MG63 (cell line): ENCODE measurements at regions not wholly inside any gene's neighbourhood (a gene's known extent, or its start where the extent isn't known, plus 50 kb on each side); places are given as distances from the start of the nearest gene placed in this dataset.
A peak's percentile ranks its signal among the peaks of the same experiment; 100 is the strongest.
"Not testable (repeated sequence)": the region's sequence is repeated elsewhere in the genome, so short reads cannot be mapped to it uniquely, and the experiment has no call there.

ENCODE experiments used
- DNase-seq: peaks from one replicate; pipeline ENCODE4 v3.0.0-alpha.2; 2020
- H3K27me3 ChIP-seq: fragments of 250-450 bp; sonication (Bioruptor Pico); 2 replicates; pipeline ENCODE4 v1.5.1; 2020; ENCODE audit warnings: mild to moderate bottlenecking, moderate library complexity
- H3K36me3 ChIP-seq: fragments of 250-450 bp; sonication (Bioruptor Pico); 2 replicates; pipeline ENCODE4 v1.5.1; 2020; ENCODE audit warnings: mild to moderate bottlenecking, moderate library complexity
- H3K4me3 ChIP-seq: fragments of 250-450 bp; sonication (Bioruptor Pico); 2 replicates; pipeline ENCODE4 v1.5.1; 2020; ENCODE audit warnings: mild to moderate bottlenecking, moderate library complexity
- H3K9me3 ChIP-seq: fragments of 250-450 bp; sonication (Bioruptor Pico); 2 replicates; pipeline ENCODE4 v1.5.1; 2020; ENCODE audit warnings: mild to moderate bottlenecking, moderate library complexity

DNA sequence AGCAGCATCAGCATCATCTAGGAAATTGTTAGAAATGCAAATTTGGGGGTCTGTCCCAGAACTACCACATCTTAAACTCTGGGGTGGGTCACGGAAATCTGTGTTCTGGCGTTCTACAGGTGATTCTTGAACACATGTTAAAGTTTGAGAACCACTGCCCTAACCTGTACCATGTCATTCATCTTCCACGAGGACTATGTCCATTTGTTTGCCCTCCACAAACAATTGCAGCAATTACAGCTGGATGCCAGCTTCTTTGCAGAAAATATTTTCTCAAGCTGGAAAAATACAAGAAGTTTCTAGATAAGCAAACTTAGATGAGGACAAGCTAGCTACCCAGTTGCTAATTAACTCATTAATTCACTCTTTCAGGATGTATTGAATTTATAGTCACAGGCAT is 54.1 kb downstream of the MAFB start:
- H3K4me3 ChIP-seq = no peak overlapping the region
- no peaks in the 10 kb centered on the region for H3K36me3 ChIP-seq
- DNase-seq = no peak
- no peaks in the 10 kb centered on the region for H3K9me3 ChIP-seq
- H3K27me3 ChIP-seq = no peaks in the 10 kb centered on the region

DNA sequence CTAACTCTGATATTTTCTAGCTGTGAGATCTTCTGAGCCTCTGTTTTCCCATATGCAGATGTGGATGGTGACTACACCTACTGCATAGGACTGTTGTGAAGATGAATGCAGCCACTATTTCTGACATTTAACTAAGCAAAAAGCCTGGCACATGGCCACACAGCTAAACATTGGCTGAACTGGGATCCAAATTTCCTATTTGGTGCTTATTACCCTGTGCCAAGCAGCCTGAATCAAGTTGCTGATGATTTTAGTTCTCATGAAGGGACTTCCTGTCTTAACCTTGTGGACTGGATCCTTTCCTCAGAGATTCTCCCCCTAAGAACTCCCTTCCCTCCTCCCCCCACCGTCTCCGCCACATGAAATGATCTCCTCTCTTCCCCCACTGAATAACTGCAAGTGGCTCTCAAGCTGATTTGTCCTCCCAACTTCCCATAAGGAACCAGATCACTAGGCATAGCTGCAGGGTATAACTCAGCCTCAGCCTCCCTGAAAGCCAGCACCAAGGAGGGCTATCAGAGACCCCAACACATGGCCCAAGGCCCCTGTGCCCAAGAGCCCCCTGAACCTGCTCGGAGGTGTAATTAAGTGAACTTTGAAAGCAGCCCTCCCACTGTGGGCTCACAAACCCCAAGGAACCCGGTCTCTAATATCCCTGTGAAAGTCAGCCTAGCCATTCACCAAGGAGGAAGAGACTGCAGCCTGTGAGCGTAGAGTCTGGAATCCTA is 55.7 kb downstream of the MAFB start:
- Histone ChIP-seq H3K36me3 (no peaks in the 10 kb centered on the region), H3K27me3 (no peaks in the 10 kb centered on the region), H3K4me3 (no peak overlapping the region), H3K9me3 (no peaks in the 10 kb centered on the region)
- DNase-seq = no peak

DNA sequence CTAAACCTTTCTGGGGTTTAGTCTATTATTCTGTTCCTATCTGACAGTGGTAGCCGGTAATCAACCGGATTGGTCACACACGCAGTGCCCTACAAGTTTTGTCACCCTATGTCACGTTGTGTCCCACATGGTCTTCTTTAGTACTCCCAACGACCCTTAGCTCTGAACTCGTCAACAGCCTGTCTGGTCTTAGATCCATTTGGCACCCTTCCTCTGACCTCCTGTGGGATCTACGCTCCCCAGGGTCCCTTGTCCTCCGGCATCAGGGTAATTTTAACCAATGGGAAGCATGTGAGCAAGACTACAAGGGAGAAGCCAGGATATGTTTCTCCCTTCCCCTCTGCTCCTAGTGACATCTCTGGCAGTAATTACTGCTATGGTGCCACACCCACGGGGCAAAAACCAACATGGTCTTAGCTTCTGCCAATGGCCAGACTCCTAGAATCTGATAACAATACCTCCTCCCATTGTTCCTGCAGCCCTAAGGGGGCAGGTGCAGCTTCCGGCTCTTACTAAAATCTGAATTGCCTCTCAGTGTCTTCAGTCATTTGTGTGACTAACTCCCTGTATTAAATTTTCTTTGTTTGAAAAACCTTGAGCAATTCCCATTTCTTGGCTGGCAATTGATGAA is 56.6 kb downstream of the MAFB start:
- no peaks in the 10 kb centered on the region for H3K9me3 ChIP-seq
- H3K27me3 ChIP-seq = no peaks in the 10 kb centered on the region
- H3K36me3 ChIP-seq = no peaks in the 10 kb centered on the region
- H3K4me3 ChIP-seq = no peak overlapping the region
- DNase-seq = no peak

DNA sequence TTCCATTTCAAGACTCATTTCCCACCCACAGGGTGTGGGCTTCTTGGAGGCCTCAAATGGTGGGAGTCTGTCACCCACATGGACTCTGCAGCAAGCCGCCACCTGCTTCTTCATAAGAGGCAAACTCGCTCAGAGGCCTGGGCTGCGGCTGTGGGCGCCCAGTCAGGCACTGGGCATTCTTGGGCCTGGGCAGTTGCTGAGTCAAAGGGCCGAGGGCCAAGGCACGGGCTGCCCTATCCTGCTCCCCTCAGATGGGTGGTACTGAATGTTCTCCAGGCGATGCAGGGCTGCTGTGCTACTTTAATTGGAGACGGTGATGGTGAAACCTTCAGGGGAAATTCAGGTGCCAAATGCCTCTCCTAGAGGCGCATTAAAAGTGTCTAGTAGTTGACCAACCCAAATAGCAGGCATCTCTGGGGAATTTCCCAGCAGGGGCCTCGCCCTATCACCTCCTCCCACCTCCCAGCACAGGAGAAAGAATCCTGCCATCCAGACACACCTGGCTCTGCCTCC is 57.9 kb downstream of the MAFB start:
- Histone ChIP-seq H3K9me3 (no peaks in the 10 kb centered on the region), H3K4me3 (no peak overlapping the region), H3K36me3 (no peaks in the 10 kb centered on the region), H3K27me3 (no peaks in the 10 kb centered on the region)
- DNase-seq = no peak

DNA sequence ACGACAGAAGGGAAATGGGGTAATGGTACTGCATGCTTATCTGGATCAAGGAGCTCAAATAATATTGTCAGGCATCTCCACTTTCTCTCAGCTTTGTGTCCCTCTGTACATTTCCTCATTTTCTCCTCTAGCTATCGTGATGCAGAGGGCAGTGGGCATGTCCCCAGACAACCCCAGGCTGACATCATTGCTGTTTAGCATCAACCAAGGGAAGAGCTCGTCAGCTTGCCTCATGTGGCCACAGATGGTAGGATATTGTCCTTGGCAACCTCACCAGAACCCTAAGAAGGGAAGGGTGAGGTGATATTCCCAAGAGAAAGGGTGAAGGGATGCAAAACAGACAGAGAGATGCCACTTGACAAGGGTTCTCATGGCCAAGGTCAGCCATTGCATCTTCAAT is 58.3 kb downstream of the MAFB start:
- DNase-seq = no peak
- H3K36me3 ChIP-seq = no peaks in the 10 kb centered on the region
- no peaks in the 10 kb centered on the region for H3K9me3 ChIP-seq
- H3K27me3 ChIP-seq = no peaks in the 10 kb centered on the region
- H3K4me3 ChIP-seq = no peak overlapping the region

DNA sequence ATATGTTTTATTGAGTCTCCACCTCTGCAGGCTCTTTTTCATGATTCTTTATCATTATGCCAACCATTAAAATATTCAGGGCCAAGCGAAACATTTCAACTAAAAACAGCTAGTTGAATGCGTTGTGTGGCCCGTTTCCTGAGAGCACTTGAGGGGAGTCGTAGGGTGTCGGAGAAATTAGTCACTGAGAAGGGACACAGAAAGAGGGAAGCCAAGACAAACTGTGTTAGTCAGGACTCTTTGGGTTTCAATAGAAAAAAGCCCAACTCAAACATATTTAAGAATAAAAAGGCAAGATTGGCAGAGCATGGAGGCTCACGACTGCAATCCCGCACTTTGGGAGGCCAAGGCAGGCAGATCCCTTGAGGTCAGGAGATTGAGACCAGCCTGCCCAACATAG is 58.9 kb downstream of the MAFB start:
- Histone ChIP-seq H3K4me3 (no peak overlapping the region), H3K9me3 (no peaks in the 10 kb centered on the region), H3K36me3 (no peaks in the 10 kb centered on the region), H3K27me3 (no peaks in the 10 kb centered on the region)
- no peak for DNase-seq

DNA sequence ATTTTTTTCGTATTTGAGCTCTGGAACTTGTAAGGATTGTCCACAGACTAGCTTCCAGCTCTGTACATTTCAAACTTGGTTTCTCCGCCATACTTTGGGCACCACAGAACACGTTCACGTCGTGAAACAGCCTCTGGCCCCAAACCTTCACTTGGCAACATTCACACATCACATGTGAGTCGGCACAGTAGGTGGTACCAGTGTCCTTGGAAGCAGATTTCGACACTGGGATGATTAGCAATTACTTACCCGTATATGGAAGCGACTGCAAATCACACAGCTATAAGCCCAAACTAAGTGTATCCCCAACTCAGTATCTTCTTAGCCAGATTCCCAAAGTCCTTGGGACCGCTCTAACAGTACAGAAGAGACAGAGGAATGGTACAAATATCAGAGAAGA is 60.2 kb downstream of the MAFB start:
- DNase-seq = no peak
- H3K27me3 ChIP-seq = no peaks in the 10 kb centered on the region
- H3K4me3 ChIP-seq = no peak overlapping the region
- H3K9me3 ChIP-seq = no peaks in the 10 kb centered on the region
- H3K36me3 ChIP-seq = no peaks in the 10 kb centered on the region

DNA sequence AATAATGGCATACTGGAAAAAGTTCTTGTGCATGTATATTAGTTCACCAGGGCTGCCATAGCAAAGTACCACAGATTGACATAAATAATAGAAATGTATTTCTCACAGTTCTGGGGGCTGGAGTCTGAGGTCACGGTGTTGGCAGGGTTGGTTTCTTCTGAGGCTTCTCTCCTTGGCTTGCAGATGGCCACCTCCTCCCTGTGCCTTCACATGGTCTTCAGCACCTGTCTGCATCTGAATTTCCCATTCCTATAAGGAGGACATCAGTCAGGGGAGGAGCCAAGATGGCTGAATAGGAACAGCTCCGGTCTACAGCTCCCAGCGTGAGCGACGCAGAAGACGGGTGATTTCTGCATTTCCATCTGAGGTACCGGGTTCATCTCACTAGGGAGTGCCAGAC is 70.0 kb downstream of the MAFB start:
- not testable (repeated sequence) for DNase-seq, H3K27me3 ChIP-seq, H3K9me3 ChIP-seq, H3K36me3 ChIP-seq
- H3K4me3 ChIP-seq = peak overlapping the region; percentile 21; the same call in 1 of the 2 replicates

DNA sequence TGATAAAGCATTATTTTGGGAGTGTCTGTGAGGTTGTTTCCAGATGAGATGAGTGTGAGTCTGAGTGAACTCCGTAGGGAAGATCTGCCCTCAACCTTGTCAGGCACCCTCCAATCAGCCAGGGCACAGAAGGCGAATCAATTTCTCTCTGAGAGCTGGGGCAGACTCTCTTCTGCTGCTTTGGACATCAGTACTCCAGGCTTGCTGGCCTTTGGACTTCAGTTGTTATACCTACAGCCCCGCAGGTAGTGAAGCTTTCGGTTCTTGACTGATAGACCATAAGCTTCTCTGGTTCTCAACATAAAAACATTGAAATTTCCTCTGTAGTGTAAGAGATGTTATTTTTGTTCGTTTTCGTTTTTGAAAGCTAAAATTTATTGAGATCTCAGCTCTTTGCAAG is 71.4 kb downstream of the MAFB start:
- no peak overlapping the region for H3K4me3 ChIP-seq
- no peaks in the 10 kb centered on the region for H3K9me3 ChIP-seq
- no peaks in the 10 kb centered on the region for H3K36me3 ChIP-seq
- DNase-seq = no peak
- H3K27me3 ChIP-seq = peaks cover 5% of the 10 kb centered on the region

DNA sequence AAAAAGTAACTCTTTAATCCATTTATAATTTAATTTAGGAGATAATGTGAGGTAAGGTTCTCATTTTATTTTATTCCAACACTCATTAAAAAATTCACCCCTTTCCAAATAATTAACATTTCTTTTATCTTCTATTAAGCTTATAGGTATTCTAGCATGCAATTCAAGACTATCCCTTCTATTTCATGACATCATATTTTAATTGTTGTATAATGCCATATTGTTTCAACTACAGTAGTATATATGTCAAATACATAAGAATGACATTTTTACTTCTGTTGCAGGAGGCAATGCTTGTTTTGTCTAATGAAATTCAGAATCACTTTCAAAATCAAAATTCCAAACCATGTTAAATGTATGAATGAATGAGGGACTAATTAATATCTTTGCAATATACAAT is 76.2 kb downstream of the MAFB start:
- H3K27me3 ChIP-seq = peaks cover 3% of the 10 kb centered on the region
- no peak overlapping the region for H3K4me3 ChIP-seq
- H3K9me3 ChIP-seq = no peaks in the 10 kb centered on the region
- DNase-seq = no peak
- no peaks in the 10 kb centered on the region for H3K36me3 ChIP-seq

DNA sequence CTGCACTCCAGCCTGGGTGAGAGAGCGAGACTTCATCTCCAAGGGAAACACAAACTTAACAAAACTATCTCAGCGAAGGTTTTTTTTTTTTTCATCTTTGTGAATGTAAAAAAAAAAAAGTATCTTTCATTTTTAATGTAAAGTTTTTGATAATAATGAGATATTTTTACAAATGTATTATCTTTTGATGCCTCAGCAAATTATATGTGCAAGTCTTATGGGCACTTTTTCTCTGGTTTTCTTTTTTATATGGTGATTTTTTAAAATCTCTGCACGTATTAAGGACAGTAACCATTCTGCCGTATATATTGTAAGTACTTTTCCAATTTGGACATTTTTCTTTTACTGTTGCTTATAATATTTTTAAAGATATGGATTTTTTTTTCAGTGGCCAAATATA is 76.8 kb downstream of the MAFB start:
- Histone ChIP-seq H3K36me3 (no peaks in the 10 kb centered on the region), H3K27me3 (peaks cover 3% of the 10 kb centered on the region), H3K9me3 (no peaks in the 10 kb centered on the region), H3K4me3 (no peak overlapping the region)
- no peak for DNase-seq

DNA sequence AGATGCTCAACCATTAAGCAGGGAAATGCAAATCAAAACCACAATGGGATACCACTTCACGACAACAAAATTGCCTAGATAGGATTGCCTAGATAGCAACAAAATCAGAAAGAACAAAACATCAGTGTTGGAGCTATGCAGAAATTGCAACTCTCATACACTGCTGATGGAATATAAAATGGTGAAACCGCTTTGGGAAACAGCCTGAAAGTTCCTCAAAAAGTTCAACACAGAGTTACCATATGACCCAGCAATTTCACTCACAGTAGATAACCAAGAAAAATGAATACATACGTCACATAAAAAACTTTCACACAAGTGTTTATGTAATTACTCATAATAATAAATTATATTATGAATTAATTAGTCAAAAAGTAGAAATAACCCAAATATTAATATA is 78.3 kb downstream of the MAFB start:
- Histone ChIP-seq H3K36me3 (no peaks in the 10 kb centered on the region), H3K9me3 (no peaks in the 10 kb centered on the region), H3K4me3 (no peak overlapping the region), H3K27me3 (peaks cover 3% of the 10 kb centered on the region; the same call in 1 of the 2 replicates)
- no peak for DNase-seq

DNA sequence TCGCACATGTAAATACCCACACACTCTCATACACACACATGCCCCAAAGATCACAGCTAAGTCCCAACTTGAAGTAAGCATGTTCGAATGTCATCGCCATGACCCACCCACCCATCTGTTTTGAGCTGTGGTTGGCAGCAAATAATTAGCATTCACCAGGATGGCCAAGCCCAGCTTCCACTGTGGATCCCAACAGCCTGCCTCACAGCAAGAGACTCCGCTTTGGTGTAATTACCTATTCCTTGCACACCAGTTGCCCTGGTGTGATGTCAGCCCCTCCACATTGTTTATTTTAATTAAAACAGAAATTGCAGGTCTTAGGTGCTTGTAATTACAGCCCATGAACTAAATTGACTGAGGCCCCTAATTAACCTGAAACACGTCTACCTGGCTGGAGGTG is 81.1 kb downstream of the MAFB start:
- Histone ChIP-seq H3K4me3 (no peak overlapping the region), H3K36me3 (no peaks in the 10 kb centered on the region), H3K9me3 (no peaks in the 10 kb centered on the region), H3K27me3 (no peaks in the 10 kb centered on the region)
- DNase-seq = no peak

DNA sequence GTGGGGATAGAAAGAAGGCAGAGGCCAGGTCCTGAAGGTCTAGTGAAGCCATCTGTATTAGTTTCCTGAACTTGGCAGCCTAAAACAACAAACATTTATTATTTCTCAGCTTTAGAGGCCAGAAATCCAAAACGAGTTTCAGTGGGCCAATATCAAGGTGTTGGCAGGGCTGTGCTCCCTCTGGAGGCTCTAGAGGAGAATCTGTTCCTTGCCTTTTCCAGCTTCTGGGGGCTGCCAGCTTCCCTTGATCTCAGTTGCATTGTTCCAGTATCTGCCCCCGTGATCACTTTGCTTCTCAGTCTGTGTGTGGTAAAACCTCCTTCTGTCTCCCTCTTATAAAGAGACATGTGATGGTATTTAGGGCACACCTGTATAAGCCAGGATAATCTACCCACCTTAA is 82.4 kb downstream of the MAFB start:
- no peak overlapping the region for H3K4me3 ChIP-seq
- no peak for DNase-seq

DNA sequence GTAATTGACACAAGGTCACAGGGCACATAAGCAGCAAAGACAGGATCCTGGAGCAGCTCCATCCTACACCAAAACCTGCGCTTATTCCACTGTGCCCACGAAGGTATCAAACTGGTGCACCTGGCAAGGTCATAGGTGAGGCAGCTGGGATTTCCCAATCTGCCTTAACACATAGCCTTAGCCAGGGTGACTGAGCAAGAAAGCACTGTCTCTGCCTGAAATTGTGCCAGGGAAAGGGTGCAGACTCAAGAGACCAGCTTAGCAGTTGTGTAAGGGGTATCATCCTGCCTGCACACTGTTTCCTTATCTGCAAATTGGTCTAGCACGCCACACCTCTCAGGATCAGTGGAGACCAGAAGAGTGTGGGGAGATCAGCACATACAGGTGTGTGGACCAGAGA is 82.8 kb downstream of the MAFB start:
- Histone ChIP-seq H3K36me3 (no peaks in the 10 kb centered on the region), H3K4me3 (no peak overlapping the region), H3K27me3 (no peaks in the 10 kb centered on the region), H3K9me3 (no peaks in the 10 kb centered on the region)
- no peak for DNase-seq

More for the DNA sequence above, 82.4 kb downstream of the MAFB start:
- Histone ChIP-seq H3K9me3 (no peaks in the 10 kb centered on the region), H3K27me3 (no peaks in the 10 kb centered on the region), H3K36me3 (no peaks in the 10 kb centered on the region)

DNA sequence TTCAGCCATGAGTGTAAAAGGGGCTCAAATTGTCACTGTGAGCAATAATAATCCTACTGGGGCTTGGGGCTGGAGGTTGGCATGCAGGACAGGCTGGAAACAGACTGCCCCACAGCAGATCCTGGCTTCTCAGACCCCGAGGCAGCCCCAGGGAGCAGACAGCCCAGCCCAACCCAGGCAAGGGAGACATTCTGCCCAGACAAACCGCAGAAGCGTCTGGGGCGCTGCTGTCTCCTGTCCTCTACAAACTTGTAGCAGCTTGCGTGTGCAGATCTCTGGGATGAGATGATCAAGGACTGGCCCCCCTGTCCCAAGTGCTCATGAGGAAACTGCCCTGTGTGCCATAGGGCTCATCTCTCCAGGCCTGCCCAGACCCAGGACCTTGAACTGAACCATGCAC is 84.6 kb downstream of the MAFB start:
- no peak for DNase-seq
- H3K4me3 ChIP-seq = no peak overlapping the region
- H3K27me3 ChIP-seq = no peaks in the 10 kb centered on the region
- H3K36me3 ChIP-seq = no peaks in the 10 kb centered on the region
- H3K9me3 ChIP-seq = peaks cover 2% of the 10 kb centered on the region; the same call in 1 of the 2 replicates

DNA sequence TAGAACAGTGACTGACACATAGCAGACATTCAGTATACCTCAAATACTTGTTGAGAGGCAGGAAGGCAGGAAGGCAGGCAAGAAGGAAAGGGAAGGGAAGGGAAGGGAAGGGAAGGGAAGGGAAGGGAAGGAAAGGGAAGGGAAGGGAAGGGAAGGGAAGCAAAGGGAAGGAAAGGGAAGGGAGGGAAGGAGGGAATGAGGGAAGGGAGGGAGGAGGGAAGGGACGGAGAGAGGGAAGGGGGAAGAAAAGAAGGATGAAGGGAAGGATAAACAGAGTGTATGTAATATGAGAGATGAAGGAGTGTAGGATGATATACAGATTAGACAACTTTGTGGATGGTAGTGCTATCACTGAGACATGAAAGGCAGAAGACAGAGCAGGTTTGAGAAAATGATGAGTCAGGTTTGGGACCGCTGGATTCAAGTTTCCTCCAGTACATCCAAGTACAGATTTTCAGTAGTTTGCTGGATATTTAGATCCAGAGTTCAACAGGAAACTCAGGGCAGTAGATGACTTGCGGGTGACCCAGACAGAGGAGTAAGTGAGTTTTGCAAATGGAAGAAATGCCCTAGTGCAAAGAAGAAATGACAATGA is 85.9 kb downstream of the MAFB start:
- no peaks in the 10 kb centered on the region for H3K36me3 ChIP-seq
- no peaks in the 10 kb centered on the region for H3K27me3 ChIP-seq
- H3K9me3 ChIP-seq = peaks cover 8% of the 10 kb centered on the region; the same call in 1 of the 2 replicates
- no peak for DNase-seq
- H3K4me3 ChIP-seq = no peak overlapping the region

DNA sequence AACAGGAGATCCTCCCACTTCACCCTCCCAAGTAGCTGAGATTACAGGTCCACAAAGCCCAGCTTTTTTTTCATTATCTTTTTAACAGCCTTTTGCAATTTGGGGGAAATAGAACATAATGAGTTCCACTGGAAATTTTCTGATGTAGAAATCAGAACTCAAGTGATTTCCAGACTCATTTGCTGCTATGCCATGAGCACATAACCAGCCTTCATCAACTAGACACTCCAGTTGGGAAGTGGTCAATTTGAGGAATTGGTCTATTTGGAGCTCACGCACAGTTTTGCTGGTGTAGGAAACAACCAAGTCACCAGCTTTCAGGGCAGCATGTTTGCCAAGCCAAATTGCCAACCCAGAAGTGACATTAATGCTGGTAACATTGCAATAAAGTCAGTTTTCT is 86.7 kb downstream of the MAFB start:
- H3K36me3 ChIP-seq = no peaks in the 10 kb centered on the region
- H3K9me3 ChIP-seq = peaks cover 8% of the 10 kb centered on the region; the same call in 1 of the 2 replicates
- no peaks in the 10 kb centered on the region for H3K27me3 ChIP-seq
- H3K4me3 ChIP-seq = no peak overlapping the region
- no peak for DNase-seq
